CD8-positive, alpha-beta memory T cell (primary cell): ENCODE measurements at regions not wholly inside any gene's neighbourhood (a gene's known extent, or its start where the extent isn't known, plus 50 kb on each side); places are given as distances from the start of the nearest gene placed in this dataset.
"Not testable (repeated sequence)": the region's sequence is repeated elsewhere in the genome, so short reads cannot be mapped to it uniquely, and the experiment has no call there.

ENCODE experiments used
- CTCF ChIA-PET: fragments of 350-600 bp; sonication (Branson Sonifier 250); formaldehyde crosslinking; loops from one replicate; lab custom pipeline; 2021; ENCODE audit warnings: antibody characterized with exemption; lab: Charles Lee
- POLR2A ChIA-PET: fragments of 350-600 bp; sonication (Branson Sonifier 250); formaldehyde crosslinking; loops from one replicate; lab custom pipeline; 2021; ENCODE audit warnings: antibody characterized with exemption; lab: Charles Lee
- DNase-seq, 5 donors: peaks; one replicate each; pipeline versions ENCODE4 v3.0.0 to v3.0.0-alpha.2; 2020 to 2022; ENCODE audit warnings: mixed read lengths in 1 of 5
- H3K27ac ChIP-seq: one replicate; pipeline ENCODE4 v1.7.0; 2013; ENCODE audit warnings: low read depth, mild to moderate bottlenecking, low read length, moderate library complexity
- H3K27me3 ChIP-seq: 2 replicates; pipeline ENCODE4 v1.7.0; 2013; ENCODE audit warnings: low read length, mild to moderate bottlenecking; ENCODE audit not compliant: insufficient read depth, poor library complexity, severe bottlenecking
- H3K36me3 ChIP-seq: 2 replicates; pipeline ENCODE4 v1.7.0; 2013; ENCODE audit warnings: mild to moderate bottlenecking, low read length, moderate library complexity; ENCODE audit not compliant: insufficient read depth
- H3K4me1 ChIP-seq: 2 replicates; pipeline ENCODE4 v1.7.0; 2013; ENCODE audit warnings: mild to moderate bottlenecking, low read length, moderate library complexity; ENCODE audit not compliant: insufficient read depth
- H3K4me3 ChIP-seq: 2 replicates; pipeline ENCODE4 v1.7.0; 2013; ENCODE audit warnings: mild to moderate bottlenecking, low read length
- H3K9me3 ChIP-seq: 2 replicates; pipeline ENCODE4 v1.7.0; 2013; ENCODE audit warnings: mild to moderate bottlenecking, low read length
- H3K27ac Mint-ChIP-seq, 8 donors: one replicate each; pipeline ENCODE4 v1.8.0; 2020 to 2021; ENCODE audit warnings: mixed read lengths in 8 of 8, mild to moderate bottlenecking in 6 of 8, inconsistent platforms in 3 of 8, moderate library complexity in 3 of 8
- H3K27me3 Mint-ChIP-seq, 2 donors: one replicate each; pipeline ENCODE4 v1.8.0; 2020 to 2021; ENCODE audit warnings: mixed read lengths in 2 of 2, mild to moderate bottlenecking in 1 of 2, moderate library complexity in 1 of 2
- H3K36me3 Mint-ChIP-seq, 3 donors: one replicate each; pipeline ENCODE4 v1.8.0; 2020 to 2021; ENCODE audit warnings: mixed read lengths in 3 of 3, inconsistent platforms in 1 of 3, mild to moderate bottlenecking in 1 of 3
- H3K4me1 Mint-ChIP-seq, 3 donors: one replicate each; pipeline ENCODE4 v1.8.0; 2020 to 2021; ENCODE audit warnings: mixed read lengths in 3 of 3, inconsistent platforms in 1 of 3, mild to moderate bottlenecking in 1 of 3
- H3K4me3 Mint-ChIP-seq, 7 donors: one replicate each; pipeline ENCODE4 v1.8.0; 2020 to 2021; ENCODE audit warnings: mixed read lengths in 7 of 7, mild to moderate bottlenecking in 6 of 7, moderate library complexity in 4 of 7, inconsistent platforms in 2 of 7
- H3K9me3 Mint-ChIP-seq, 5 donors: one replicate each; pipeline ENCODE4 v1.8.0; 2020 to 2022; ENCODE audit warnings: mixed read lengths in 5 of 5, mild to moderate bottlenecking in 3 of 5, moderate library complexity in 2 of 5, inconsistent platforms in 1 of 5

- H3K9me3 Mint-ChIP-seq: no peaks in the 10 kb centered on the region
- H3K27ac Mint-ChIP-seq: no peak overlapping the region
- Histone ChIP-seq H3K9me3 (no peaks in the 10 kb centered on the region), H3K36me3 (no peaks in the 10 kb centered on the region), H3K27me3 (no peaks in the 10 kb centered on the region), H3K27ac (no peak overlapping the region), H3K4me3 (no peak overlapping the region), H3K4me1 (no peaks in the 10 kb centered on the region)
- no peak for DNase-seq
- POLR2A ChIA-PET: no interaction called here
- CTCF ChIA-PET: no interaction called here
- no peak overlapping the region for H3K4me3 Mint-ChIP-seq
- H3K4me1 Mint-ChIP-seq: no peaks in the 10 kb centered on the region
- peaks cover 0 to 16% of the 10 kb centered on the region in 2 donors for H3K27me3 Mint-ChIP-seq
- H3K36me3 Mint-ChIP-seq: no peaks in the 10 kb centered on the region
Observed at GRCh38 chr15:84143753-84144314, 91.7 kb upstream of the GOLGA6L4 start.

GRCh38 chr15:84144946-84145345, 90.6 kb upstream of the GOLGA6L4 start:
- H3K27me3 ChIP-seq, H3K4me1 Mint-ChIP-seq, CTCF ChIA-PET, H3K27ac ChIP-seq, DNase-seq, H3K9me3 Mint-ChIP-seq, H3K36me3 Mint-ChIP-seq, H3K4me3 ChIP-seq, H3K9me3 ChIP-seq, POLR2A ChIA-PET, H3K36me3 ChIP-seq, H3K27ac Mint-ChIP-seq, H3K4me1 ChIP-seq, H3K4me3 Mint-ChIP-seq: not testable (repeated sequence)
- peaks cover 0 to 20% of the 10 kb centered on the region in 2 donors for H3K27me3 Mint-ChIP-seq

- H3K27me3 ChIP-seq, POLR2A ChIA-PET, H3K27ac ChIP-seq, H3K4me3 ChIP-seq, CTCF ChIA-PET, H3K4me1 ChIP-seq, H3K36me3 ChIP-seq, DNase-seq, H3K9me3 Mint-ChIP-seq, H3K4me1 Mint-ChIP-seq, H3K9me3 ChIP-seq, H3K27ac Mint-ChIP-seq, H3K36me3 Mint-ChIP-seq, H3K4me3 Mint-ChIP-seq: not testable (repeated sequence)
- H3K27me3 Mint-ChIP-seq: peaks cover 0 to 15% of the 10 kb centered on the region in 2 donors
Observed at GRCh38 chr15:84146299-84146698, 89.3 kb upstream of the GOLGA6L4 start.

GRCh38 chr15:84147307-84147706, 88.3 kb upstream of the GOLGA6L4 start:
- POLR2A ChIA-PET, H3K9me3 Mint-ChIP-seq, H3K36me3 Mint-ChIP-seq, H3K4me1 ChIP-seq, CTCF ChIA-PET, H3K4me3 ChIP-seq, H3K27ac Mint-ChIP-seq, H3K9me3 ChIP-seq, H3K27me3 ChIP-seq, H3K4me1 Mint-ChIP-seq, H3K36me3 ChIP-seq, H3K27ac ChIP-seq, DNase-seq, H3K4me3 Mint-ChIP-seq: not testable (repeated sequence)
- H3K27me3 Mint-ChIP-seq: peaks cover 0 to 16% of the 10 kb centered on the region in 2 donors

DNA sequence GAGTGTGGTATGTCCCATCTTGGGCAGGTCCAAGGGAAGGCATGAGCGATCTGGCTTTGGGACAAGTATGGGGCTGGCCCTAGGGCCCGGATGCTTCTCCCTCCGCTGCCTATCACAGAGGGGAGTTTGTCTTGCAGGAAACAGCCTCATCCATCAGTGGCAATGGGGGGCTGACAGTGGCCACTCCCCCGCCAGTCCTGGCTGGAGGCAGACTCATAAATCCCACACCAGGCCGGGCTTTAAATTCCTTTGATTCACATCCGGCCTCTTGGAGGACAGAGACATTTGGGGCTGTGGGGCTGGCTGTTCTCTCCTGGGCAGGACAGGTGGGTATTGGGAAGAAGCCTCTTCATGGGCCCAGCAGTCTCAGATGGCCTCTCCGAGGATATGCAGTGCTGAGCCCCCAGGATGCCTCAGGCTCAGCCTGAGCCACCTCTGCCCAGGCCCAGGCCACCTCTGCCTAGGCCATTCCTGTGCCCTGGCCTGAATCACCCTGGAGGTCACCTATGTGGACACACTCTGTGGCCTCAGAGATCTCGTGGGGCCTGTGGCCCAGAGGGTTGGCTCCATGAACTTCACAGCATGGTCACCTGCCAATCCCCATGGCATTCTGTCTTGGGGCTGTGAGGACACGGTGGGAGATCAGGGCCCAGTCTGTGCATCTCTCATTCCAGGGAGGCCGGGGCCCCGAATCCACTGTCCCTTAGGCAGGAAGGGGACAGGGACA, 84.2 kb upstream of the GOLGA6L4 start:
- POLR2A ChIA-PET: no interaction called here

GRCh38 chr15:84152381-84152979, 83.1 kb upstream of the GOLGA6L4 start:
- POLR2A ChIA-PET, H3K4me1 ChIP-seq, H3K27ac Mint-ChIP-seq, H3K27ac ChIP-seq, DNase-seq, H3K4me1 Mint-ChIP-seq, CTCF ChIA-PET, H3K9me3 ChIP-seq, H3K36me3 Mint-ChIP-seq, H3K27me3 ChIP-seq, H3K4me3 Mint-ChIP-seq, H3K36me3 ChIP-seq, H3K9me3 Mint-ChIP-seq, H3K4me3 ChIP-seq: not testable (repeated sequence)
- H3K27me3 Mint-ChIP-seq: peaks cover 3 to 26% of the 10 kb centered on the region in 2 donors

More for the DNA sequence above, 84.2 kb upstream of the GOLGA6L4 start:
- CTCF ChIA-PET: no interaction called here
- H3K27ac ChIP-seq: no peak overlapping the region
- Mint-ChIP-seq H3K27ac (no peak overlapping the region), H3K36me3 (no peaks in the 10 kb centered on the region), H3K4me3 (no peak overlapping the region), H3K4me1 (no peaks in the 10 kb centered on the region), H3K9me3 (no peaks in the 10 kb centered on the region), H3K27me3 (peaks cover 1 to 20% of the 10 kb centered on the region in 2 donors)
- no peaks in the 10 kb centered on the region for H3K9me3 ChIP-seq
- H3K4me3 ChIP-seq: no peak overlapping the region
- no peak for DNase-seq
- no peaks in the 10 kb centered on the region for H3K27me3 ChIP-seq
- H3K36me3 ChIP-seq: no peaks in the 10 kb centered on the region
- no peaks in the 10 kb centered on the region for H3K4me1 ChIP-seq

DNA sequence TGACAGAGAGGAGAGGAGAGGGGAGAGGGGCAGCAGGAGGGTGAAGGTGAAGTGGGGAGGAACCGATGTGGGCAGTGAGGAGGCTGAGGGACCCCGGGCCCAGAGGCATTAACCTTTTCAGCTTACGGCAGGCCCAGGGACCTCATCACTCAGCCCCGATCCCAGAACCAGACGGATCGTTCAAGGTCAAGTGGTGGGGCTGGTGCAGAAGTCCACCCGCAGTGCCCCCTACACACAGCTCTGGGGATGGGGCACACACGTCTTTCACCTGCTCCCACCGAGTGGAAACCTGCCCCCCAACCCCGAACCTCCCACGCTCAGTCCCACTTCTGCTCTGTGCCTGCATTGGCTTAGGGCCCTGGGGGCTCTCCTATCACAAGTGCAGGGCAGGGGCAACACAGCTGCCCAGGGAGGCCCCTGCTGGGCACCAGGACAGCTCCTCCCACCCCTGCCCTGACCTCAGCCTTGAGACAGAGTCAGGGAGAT, 81.9 kb upstream of the GOLGA6L4 start:
- CTCF ChIA-PET, H3K9me3 ChIP-seq, H3K4me3 ChIP-seq, POLR2A ChIA-PET, H3K27ac ChIP-seq, H3K36me3 ChIP-seq, H3K36me3 Mint-ChIP-seq, H3K4me1 Mint-ChIP-seq, H3K4me3 Mint-ChIP-seq, H3K27me3 ChIP-seq, H3K9me3 Mint-ChIP-seq, H3K4me1 ChIP-seq, DNase-seq, H3K27ac Mint-ChIP-seq: not testable (repeated sequence)
- peaks cover 4 to 26% of the 10 kb centered on the region in 2 donors for H3K27me3 Mint-ChIP-seq

DNA sequence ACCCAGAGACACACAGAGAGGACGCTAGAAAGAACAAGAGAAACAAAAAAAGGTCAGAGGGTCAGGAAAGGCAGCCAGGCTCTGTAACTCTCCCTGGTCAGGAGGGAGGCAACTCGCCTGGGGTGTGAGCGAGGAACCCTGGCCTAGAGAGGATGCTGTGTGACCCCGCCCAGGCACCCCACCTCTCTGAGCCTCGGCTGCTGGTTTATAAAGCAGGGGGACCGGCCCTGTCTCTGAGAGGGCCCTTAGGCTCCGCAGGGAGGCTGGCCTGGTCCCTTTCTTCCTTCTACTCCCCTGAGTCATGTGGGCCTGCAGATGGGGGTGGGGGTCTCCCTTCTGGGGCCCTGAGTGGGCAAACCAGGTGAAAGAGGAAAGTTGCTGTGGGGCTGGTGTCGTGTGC, 81.3 kb upstream of the GOLGA6L4 start:
- H3K27ac ChIP-seq, H3K9me3 ChIP-seq, H3K9me3 Mint-ChIP-seq, H3K27ac Mint-ChIP-seq, POLR2A ChIA-PET, DNase-seq, H3K4me1 Mint-ChIP-seq, H3K36me3 Mint-ChIP-seq, H3K4me3 Mint-ChIP-seq, H3K27me3 ChIP-seq, H3K4me3 ChIP-seq, H3K4me1 ChIP-seq, CTCF ChIA-PET, H3K36me3 ChIP-seq: not testable (repeated sequence)
- H3K27me3 Mint-ChIP-seq: peaks cover 4 to 22% of the 10 kb centered on the region in 2 donors
